Stomach (tissue), 4 donors: ENCODE measurements at regions not wholly inside any gene's neighbourhood (a gene's known extent, or its start where the extent isn't known, plus 50 kb on each side); places are given as distances from the start of the nearest gene placed in this dataset.

ENCODE experiments used
- CTCF ChIP-seq, 7 experiments: fragments of 450-650 bp in 4 of 7; fragments of 200-600 bp in 3 of 7; sonication (generic) in 3 of 7; IDR thresholded peaks; one replicate each; pipeline ENCODE4 v1.5.1; 2016 to 2019; ENCODE audit warnings: antibody characterized with exemption in 7 of 7, control low read depth in 2 of 7, mild to moderate bottlenecking in 1 of 7
- POLR2A ChIP-seq, 4 donors: fragments of 450-650 bp; IDR thresholded peaks; one replicate each; pipeline ENCODE4 v1.6.1; 2016; ENCODE audit warnings: antibody characterized with exemption in 4 of 4, control low read depth in 2 of 4, mild to moderate bottlenecking in 1 of 4, moderate library complexity in 1 of 4

DNA sequence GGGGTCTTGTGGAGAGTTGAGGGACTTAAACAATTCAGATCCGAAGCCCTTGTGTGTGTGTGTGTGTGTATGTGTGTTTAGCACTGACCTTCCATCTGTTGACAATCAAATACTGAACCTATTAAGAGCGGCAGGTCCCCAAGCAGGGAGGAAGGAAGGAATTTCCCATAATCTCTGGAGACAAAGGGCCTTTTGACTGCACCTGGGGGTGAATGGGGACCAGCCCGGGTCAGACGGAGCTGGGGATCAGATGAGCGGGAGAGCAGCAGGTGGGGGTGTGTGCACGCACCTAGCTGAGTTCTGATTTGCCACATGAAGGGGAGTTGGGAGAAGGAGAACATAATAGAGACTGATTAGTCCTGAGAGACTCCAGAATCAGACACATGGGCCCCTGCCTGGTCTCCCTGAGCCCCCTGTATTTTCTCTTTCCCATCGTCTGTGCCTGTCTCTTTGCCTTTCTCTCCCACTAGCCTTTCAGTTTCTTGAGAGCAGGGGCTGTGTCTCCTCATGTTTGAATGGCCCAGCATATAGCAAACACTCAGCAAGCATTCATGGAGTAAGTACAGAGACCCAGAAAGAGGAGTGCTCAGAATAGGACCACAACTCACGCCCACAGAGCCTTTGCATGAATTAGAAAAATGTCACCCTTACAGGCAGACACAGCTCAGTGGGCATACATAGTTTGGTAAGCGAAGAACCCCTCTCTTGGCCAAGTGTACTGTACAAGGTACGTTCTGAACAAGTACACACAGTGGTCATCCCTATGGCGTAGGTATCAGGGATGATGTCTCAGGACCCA, 288.3 kb upstream of the HABP2 start:
- TF ChIP-seq CTCF (IDR thresholded peaks at IDR 0.05), result no peak
- TF ChIP-seq POLR2A (IDR thresholded peaks at IDR 0.05), result no peak
